ENCODE measurements at regions not wholly inside any gene's neighbourhood (a gene's known extent, or its start where the extent isn't known, plus 50 kb on each side); places are given as distances from the start of the nearest gene placed in this dataset.

GRCh38 chr1:234868296-234869147 is 258.5 kb upstream of the IRF2BP2 start:
- TF ChIP-seq CTCF (IDR thresholded peaks at IDR 0.05; ENCODE audit: low read length), result no peak
- TF ChIP-seq EZH2 (IDR thresholded peaks at IDR 0.05; ENCODE audit: borderline replicate concordance, low read length), result no peak
